H9 (cell line): ENCODE measurements at regions not wholly inside any gene's neighbourhood (a gene's known extent, or its start where the extent isn't known, plus 50 kb on each side); places are given as distances from the start of the nearest gene placed in this dataset.

ENCODE experiments used
- DNase-seq: peaks from one replicate; pipeline ENCODE4 v3.0.0-alpha.2; 2017
- H2AFZ ChIP-seq: one replicate; pipeline ENCODE4 v1.6.1; 2013; ENCODE audit warnings: mild to moderate bottlenecking, low read length, control low read depth, moderate library complexity
- H2AK5ac ChIP-seq: 2 replicates; pipeline ENCODE4 v1.6.1; 2013; ENCODE audit warnings: low read length, control low read depth, mixed read lengths; ENCODE audit not compliant: insufficient read length
- H2BK120ac ChIP-seq: one replicate; pipeline ENCODE4 v1.6.1; 2013; ENCODE audit warnings: low read depth, mild to moderate bottlenecking, low read length, control low read depth, inconsistent platforms; ENCODE audit not compliant: poor library complexity, severe bottlenecking
- H2BK12ac ChIP-seq: 2 replicates; pipeline ENCODE4 v1.6.1; 2013; ENCODE audit warnings: low read length, control low read depth, mixed read lengths, low read depth; ENCODE audit not compliant: insufficient read length
- H2BK15ac ChIP-seq: 2 replicates; pipeline ENCODE4 v1.6.1; 2013; ENCODE audit warnings: low read depth, low read length, control low read depth
- H2BK20ac ChIP-seq: one replicate; pipeline ENCODE4 v1.6.1; 2013; ENCODE audit warnings: low read depth, mild to moderate bottlenecking, low read length, control low read depth, inconsistent platforms; ENCODE audit not compliant: poor library complexity, severe bottlenecking
- H2BK5ac ChIP-seq: 2 replicates; pipeline ENCODE4 v1.6.1; 2013; ENCODE audit warnings: low read length, control low read depth, mixed read lengths; ENCODE audit not compliant: insufficient read length
- H3K14ac ChIP-seq: 2 replicates; pipeline ENCODE4 v1.6.1; 2013; ENCODE audit warnings: low read length, control low read depth; ENCODE audit not compliant: insufficient read depth
- H3K18ac ChIP-seq: 2 replicates; pipeline ENCODE4 v1.6.1; 2013; ENCODE audit warnings: low read depth, mild to moderate bottlenecking, mixed read lengths, low read length, control low read depth; ENCODE audit not compliant: insufficient read length
- H3K23ac ChIP-seq: 2 replicates; pipeline ENCODE4 v1.6.1; 2013; ENCODE audit warnings: low read length, control low read depth, mixed read lengths, low read depth; ENCODE audit not compliant: insufficient read length
- H3K23me2 ChIP-seq: 2 replicates; pipeline ENCODE4 v1.6.1; 2013; ENCODE audit warnings: low read depth, mild to moderate bottlenecking, mixed read lengths, low read length, control low read depth; ENCODE audit not compliant: insufficient read length, poor library complexity, severe bottlenecking
- H3K27ac ChIP-seq: 2 replicates; pipeline ENCODE4 v1.5.1; 2013; ENCODE audit warnings: low read length, control low read depth, mixed read lengths, low read depth; ENCODE audit not compliant: insufficient read length
- H3K27me3 ChIP-seq: 2 replicates; pipeline ENCODE4 v1.6.1; 2013; ENCODE audit warnings: low read length, control low read depth, inconsistent platforms; ENCODE audit not compliant: insufficient read depth
- H3K4ac ChIP-seq: 2 replicates; pipeline ENCODE4 v1.6.1; 2013; ENCODE audit warnings: low read depth, mild to moderate bottlenecking, control low read depth, inconsistent platforms, low read length, moderate library complexity
- H3K4me1 ChIP-seq: 2 replicates; pipeline ENCODE4 v1.6.1; 2013; ENCODE audit warnings: low read length, control low read depth, inconsistent platforms; ENCODE audit not compliant: insufficient read depth
- H3K4me2 ChIP-seq: 2 replicates; pipeline ENCODE4 v1.6.1; 2013; ENCODE audit warnings: low read length, control low read depth, mixed read lengths; ENCODE audit not compliant: insufficient read length, insufficient read depth
- H3K56ac ChIP-seq: 2 replicates; pipeline ENCODE4 v1.6.1; 2013; ENCODE audit warnings: low read depth, mild to moderate bottlenecking, mixed read lengths, low read length, control low read depth; ENCODE audit not compliant: insufficient read length
- H3K79me1 ChIP-seq: 2 replicates; pipeline ENCODE4 v1.6.1; 2013; ENCODE audit warnings: low read depth, mild to moderate bottlenecking, moderate library complexity, low read length, control low read depth, inconsistent platforms; ENCODE audit not compliant: insufficient read depth, poor library complexity, severe bottlenecking
- H3K79me2 ChIP-seq: 2 replicates; pipeline ENCODE4 v1.6.1; 2013; ENCODE audit warnings: low read length, control low read depth, inconsistent platforms; ENCODE audit not compliant: insufficient read depth
- H3K9ac ChIP-seq: 2 replicates; pipeline ENCODE4 v1.6.1; 2013; ENCODE audit warnings: low read length, control low read depth, mixed read lengths; ENCODE audit not compliant: insufficient read length; ENCODE audit errors: extremely low read depth
- H3K9me3 ChIP-seq: one replicate; pipeline ENCODE4 v1.6.1; 2013; ENCODE audit warnings: low read depth, low read length, inconsistent platforms; ENCODE audit not compliant: control insufficient read depth
- H3T11ph ChIP-seq: one replicate; pipeline ENCODE4 v1.6.1; 2013; ENCODE audit warnings: mild to moderate bottlenecking, low read length, control low read depth, inconsistent platforms
- H4K20me1 ChIP-seq: one replicate; pipeline ENCODE4 v1.6.1; 2013; ENCODE audit not compliant: control insufficient read depth, insufficient read length, insufficient read depth
- H4K5ac ChIP-seq: 2 replicates; pipeline ENCODE4 v1.6.1; 2013; ENCODE audit warnings: low read depth, mild to moderate bottlenecking, mixed read lengths, low read length, control low read depth; ENCODE audit not compliant: insufficient read length
- H4K8ac ChIP-seq: replicated peaks from 2 replicates; pipeline ENCODE4 v1.6.1; 2013; ENCODE audit warnings: low read length, control low read depth, mixed read lengths, low read depth; ENCODE audit not compliant: insufficient read length
- H4K91ac ChIP-seq: 2 replicates; pipeline ENCODE4 v1.6.1; 2013; ENCODE audit warnings: low read depth, mild to moderate bottlenecking, moderate library complexity, mixed read lengths, low read length, control low read depth; ENCODE audit not compliant: insufficient read length
- H3K27ac Mint-ChIP-seq, 3 experiments: 2 replicates in 2 of 3; 3 replicates in 1 of 3; pipeline ENCODE4 v1.8.0; 2020 to 2021; ENCODE audit warnings: mixed read lengths in 3 of 3, mild to moderate bottlenecking in 1 of 3, moderate library complexity in 1 of 3
- H3K27me3 Mint-ChIP-seq: 2 replicates; pipeline ENCODE4 v1.8.0; 2021; ENCODE audit warnings: low read depth, mild to moderate bottlenecking, moderate library complexity, mixed read lengths
- H3K36me3 Mint-ChIP-seq, 3 experiments: 2 replicates in 2 of 3; 3 replicates in 1 of 3; pipeline ENCODE4 v1.8.0; 2020 to 2021; ENCODE audit warnings: low read depth in 3 of 3, mixed read lengths in 3 of 3; ENCODE audit not compliant: insufficient read depth in 1 of 3
- H3K4me1 Mint-ChIP-seq, 2 experiments: 2 replicates each; pipeline ENCODE4 v1.8.0; 2020; ENCODE audit warnings: mixed read lengths in 2 of 2
- H3K4me3 Mint-ChIP-seq, 2 experiments: 2 replicates in 1 of 2; 3 replicates in 1 of 2; pipeline ENCODE4 v1.8.0; 2020 to 2021; ENCODE audit warnings: mild to moderate bottlenecking in 2 of 2, mixed read lengths in 2 of 2, moderate library complexity in 1 of 2
- H3K9me3 Mint-ChIP-seq, 2 experiments: 2 replicates in 1 of 2; 3 replicates in 1 of 2; pipeline ENCODE4 v1.8.0; 2020; ENCODE audit warnings: mild to moderate bottlenecking in 2 of 2, mixed read lengths in 2 of 2, moderate library complexity in 1 of 2
- CTCF ChIP-seq: fragments of 200-600 bp; sonication (generic); conservative IDR thresholded peaks from 3 replicates; pipeline ENCODE4 v1.8.0; 2021; ENCODE audit warnings: antibody characterized with exemption, mild to moderate bottlenecking

GRCh38 chr1:177514207-177514606, 343.4 kb downstream of the BRINP2 start:
- Histone ChIP-seq H4K8ac (no peak overlapping the region), H4K91ac (no peak overlapping the region), H3K56ac (no peak overlapping the region), H3K27me3 (no peaks in the 10 kb centered on the region), H2BK20ac (no peak overlapping the region), H3T11ph (no peak overlapping the region), H3K79me1 (no peaks in the 10 kb centered on the region), H3K27ac (no peak overlapping the region), H3K4ac (no peak overlapping the region), H3K79me2 (no peaks in the 10 kb centered on the region), H2AFZ (no peak overlapping the region), H2BK5ac (no peak overlapping the region), H3K14ac (no peak overlapping the region), H2AK5ac (no peak overlapping the region), H3K23me2 (no peaks in the 10 kb centered on the region), H3K9ac (no peak overlapping the region), H3K9me3 (no peaks in the 10 kb centered on the region), H3K18ac (no peak overlapping the region), H2BK120ac (no peak overlapping the region), H4K5ac (no peak overlapping the region), H2BK15ac (no peak overlapping the region), H2BK12ac (no peak overlapping the region), H4K20me1 (no peaks in the 10 kb centered on the region), H3K4me2 (no peak overlapping the region), H3K4me1 (no peaks in the 10 kb centered on the region), H3K23ac (no peak overlapping the region)
- no peaks in the 10 kb centered on the region; the same call in 1 of the 2 replicates for H3K27me3 Mint-ChIP-seq
- H3K4me1 Mint-ChIP-seq: no peaks in the 10 kb centered on the region
- H3K36me3 Mint-ChIP-seq: no peaks in the 10 kb centered on the region; a peak in 1 of 7 replicates
- DNase-seq: no peak
- H3K27ac Mint-ChIP-seq: no peak overlapping the region
- TF ChIP-seq CTCF: no peak
- H3K9me3 Mint-ChIP-seq: no peaks in the 10 kb centered on the region
- no peak overlapping the region for H3K4me3 Mint-ChIP-seq
